ENCODE measurements at regions not wholly inside any gene's neighbourhood (a gene's known extent, or its start where the extent isn't known, plus 50 kb on each side); places are given as distances from the start of the nearest gene placed in this dataset.

DNA sequence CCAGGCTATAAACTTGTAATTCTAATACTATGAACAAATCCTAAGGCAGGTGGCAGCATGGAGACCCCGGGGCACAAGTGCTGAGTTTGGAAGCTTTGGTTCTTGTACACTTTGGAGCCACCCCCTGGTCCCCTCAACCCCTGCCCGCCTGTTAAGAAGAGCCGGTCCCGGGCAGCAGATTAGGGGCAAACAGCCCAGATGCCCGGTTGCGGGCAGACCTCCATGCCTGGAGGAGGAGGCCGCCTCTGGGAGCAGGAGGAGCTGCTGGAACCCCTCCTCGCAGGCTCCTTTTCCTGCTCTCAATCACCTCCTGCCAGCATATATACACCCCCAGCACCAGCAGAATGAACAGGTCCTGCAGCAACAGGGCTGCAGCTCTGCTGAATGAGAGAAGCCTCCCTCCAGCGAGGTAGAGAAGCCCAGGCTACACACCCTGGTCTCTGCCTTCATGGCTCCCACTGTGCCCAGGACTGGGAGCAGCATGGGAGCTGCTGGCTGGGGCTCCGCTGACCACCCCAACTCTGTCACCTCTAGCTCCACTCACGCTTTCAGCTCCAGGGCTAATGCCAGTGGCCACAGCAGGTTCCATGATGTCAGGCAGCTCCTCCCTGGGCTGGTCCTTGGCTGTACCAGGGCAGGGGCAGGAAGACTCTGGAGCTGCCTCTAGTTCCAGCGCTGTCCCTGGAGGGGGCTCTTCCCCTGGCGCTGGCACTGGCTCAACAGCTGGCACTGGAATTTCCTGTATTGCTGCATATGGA, 1713.5 kb upstream of the ACO1 start:
- no peak for DNase-seq

DNA sequence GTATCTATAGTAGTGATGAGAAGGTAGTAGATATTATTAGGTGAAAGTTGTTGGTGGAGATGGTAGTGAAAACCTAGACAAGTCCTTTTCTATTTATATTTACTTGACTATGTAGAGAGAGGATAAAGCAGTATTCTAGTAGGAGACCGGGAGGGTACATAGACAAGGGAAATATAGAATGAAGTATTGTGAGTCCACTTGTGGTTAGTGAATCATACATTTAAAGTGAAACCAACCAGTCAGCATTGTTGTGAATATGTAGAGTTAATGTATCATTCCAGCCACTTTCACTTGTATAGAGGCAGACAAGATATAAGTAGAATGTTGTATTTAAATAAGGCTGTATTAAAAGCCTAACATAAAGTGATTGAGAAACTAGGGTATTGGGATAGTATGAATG, 1711.3 kb upstream of the ACO1 start:
- no peak for DNase-seq

DNA sequence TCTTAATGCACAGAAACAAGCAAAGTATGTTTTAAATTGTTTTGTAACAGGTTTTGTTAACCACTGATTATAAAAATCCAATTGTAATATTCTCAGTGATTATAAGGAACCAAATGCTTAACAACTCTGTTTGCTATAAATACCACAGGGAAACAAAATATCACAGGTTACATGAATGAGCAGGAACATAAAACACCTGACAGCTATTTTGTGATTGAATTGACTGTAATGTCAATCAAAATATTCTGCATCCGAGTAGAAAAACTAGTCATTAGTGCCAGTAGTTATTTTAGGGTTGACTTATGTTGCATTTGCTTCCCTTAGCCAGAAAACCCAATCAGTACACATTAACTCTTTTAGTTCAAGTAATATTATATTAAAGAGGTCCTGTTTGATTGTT, 1707.8 kb upstream of the ACO1 start:
- DNase-seq = no peak

DNA sequence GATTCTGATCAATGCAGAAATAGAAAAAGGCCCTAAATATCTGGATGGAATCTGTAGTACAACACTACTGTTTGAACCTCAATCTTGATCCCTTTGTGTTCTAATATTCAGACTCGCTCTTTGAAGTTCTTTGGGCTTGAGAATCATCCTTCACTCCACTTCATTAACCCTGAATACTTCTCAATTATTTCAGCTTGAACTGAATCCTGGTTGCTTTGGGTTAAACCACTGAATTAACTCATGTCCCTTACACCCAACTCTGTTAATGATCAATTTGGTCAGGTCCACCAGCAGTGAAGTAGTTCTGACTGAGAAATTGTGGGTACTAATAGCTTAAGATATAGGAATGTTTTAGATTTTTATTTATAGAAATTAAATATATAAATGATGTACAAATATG, 1707.2 kb upstream of the ACO1 start:
- DNase-seq = no peak

DNA sequence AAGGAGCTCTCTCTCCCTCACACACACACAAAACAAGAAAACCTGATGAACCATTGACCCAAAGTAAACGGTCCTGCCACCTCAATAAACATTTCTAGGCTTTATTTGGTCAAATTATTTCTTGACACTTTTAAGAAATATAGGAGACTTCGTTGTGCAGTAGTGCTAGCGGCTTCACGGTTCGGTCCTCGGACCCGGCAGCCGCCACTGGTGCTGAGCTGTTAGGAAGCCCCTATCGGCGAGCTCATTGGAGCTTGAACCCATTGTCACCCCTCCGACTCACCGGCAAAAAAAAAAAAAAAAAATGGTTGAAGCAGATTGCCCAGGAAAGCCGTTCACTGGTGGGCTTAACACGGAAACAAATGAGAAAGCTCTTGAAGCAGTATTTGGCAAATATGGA, 1695.6 kb upstream of the ACO1 start:
- no peak for DNase-seq

DNA sequence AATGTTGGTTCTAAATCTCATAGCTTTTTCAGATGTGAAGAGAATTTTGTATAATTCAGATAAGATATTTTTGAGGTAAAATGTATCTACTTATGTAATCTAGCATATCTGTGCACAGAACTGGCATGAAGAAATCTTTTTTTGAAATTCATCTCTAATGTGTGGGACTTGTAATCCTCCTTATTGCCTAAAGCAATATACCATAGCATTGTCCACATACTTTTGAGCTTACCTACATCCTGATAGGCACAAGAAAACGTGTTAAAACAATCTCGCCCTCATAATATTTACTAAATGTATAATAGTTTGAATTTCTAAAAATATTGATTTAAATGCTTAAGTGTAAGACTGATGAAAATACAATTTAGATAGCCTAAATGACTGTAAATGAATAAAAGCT, 1686.5 kb upstream of the ACO1 start:
- no peak for DNase-seq

DNA sequence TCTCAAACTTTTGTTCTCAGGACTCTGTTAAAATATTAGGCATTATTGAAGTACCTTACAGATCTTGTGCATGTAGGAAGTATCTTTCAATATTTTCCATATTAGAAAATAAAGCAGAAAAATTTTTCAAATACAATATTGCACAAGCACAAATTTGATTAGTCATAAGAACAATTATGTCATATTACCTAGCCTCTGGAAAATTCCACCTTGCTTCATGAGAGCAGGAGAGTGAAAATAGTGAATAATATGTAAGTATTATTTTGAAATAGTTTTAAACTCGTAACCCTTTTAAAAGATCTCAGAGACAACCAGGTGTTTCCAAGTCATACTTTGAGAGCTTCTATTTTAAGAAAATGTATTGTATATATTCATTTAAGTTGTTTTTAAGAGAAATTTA, 1672.9 kb upstream of the ACO1 start:
- no peak for DNase-seq

DNA sequence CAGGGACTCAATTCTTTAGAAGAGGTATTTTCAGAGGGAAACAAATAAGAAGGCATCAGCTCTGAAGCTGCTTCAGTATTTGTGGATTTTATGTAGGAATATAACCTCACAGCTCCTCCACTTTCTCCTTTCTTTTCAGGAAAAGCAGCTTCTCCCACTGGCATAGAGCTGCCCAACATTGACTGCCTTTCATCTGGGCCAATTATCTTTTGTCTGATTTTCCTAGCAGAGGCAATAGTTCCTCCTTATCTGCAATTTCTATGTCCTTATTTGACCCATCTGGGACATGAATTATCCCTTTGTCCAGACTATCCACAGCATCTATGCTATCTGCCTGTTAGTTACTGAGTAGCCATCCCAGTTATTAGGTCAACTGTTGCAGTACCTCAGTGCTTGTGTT, 1671.2 kb upstream of the ACO1 start:
- DNase-seq = no peak

DNA sequence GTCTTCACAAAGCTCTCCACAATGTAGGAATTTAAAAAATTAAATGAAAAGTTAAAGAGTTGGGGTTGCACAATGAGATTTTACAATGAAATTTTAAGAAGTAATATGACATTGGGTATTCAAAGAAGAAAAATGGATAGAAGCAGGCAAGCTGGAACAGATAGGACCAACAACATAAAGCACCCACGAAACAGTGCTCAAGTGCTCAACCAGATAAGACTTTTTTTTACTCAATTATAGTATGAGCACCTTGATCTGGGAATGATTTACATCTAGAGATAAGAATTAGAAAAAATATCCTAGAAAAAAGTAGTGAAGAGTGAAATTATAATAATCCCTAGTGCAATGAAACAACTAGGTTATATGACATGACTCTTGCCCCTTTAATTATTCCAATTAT, 1670.1 kb upstream of the ACO1 start:
- no peak for DNase-seq

DNA sequence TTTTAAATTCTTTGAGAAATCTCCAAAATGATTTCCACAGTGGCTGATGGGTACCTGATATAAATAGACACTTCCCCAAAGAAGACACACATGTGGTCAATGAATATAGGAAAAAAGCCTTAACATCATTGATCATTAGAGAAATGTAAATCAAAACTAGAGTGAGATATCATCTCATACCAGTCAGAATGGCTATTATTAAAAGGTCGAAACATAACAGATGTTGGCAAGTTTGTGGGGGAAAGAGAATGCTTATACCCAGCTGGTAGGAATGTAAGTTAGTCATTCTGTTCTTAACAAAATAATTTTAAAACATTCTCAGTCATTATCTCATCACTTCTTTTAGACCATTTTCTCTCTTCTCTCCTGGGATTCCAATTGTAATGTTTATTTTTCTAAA, 1666.0 kb upstream of the ACO1 start:
- DNase-seq = no peak

DNA sequence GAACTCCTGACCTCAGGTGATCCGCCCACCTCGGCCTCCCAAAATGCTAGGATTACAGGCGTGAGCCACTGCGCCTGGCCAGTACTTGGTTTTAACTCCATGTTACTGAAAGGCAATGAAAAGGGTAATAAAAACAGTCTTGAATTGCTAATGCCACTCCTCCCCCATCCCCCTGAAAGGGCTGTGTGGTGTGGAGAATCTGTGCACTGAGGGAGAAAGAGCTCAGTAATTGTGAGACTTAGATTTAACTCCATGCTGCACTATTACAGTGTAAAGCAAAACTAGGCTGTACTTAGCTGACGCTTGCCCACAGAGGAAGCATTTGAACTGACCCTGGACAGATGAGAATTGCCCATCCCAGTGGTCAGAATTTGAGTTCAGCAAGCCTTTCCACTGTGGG, 1662.4 kb upstream of the ACO1 start:
- DNase-seq = no peak

DNA sequence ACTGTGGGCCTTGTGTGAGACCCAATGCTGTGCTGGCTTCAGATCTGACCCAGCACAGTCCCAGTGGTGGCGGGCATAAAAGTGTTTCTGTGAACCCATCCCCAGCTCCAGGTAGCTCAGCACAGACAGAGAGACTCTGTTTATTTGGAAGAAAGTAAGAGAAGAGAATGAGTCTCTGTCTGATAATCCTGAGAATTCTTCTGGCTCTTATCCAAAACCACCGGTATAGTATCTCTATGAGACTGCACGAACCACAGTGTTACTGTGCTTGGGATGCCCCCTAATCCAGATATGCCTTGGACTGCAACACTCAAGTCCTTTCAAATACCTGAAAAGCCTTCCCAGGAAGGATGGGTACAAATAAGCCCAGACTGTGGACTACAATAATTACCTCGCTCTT, 1660.8 kb upstream of the ACO1 start:
- no peak for DNase-seq

DNA sequence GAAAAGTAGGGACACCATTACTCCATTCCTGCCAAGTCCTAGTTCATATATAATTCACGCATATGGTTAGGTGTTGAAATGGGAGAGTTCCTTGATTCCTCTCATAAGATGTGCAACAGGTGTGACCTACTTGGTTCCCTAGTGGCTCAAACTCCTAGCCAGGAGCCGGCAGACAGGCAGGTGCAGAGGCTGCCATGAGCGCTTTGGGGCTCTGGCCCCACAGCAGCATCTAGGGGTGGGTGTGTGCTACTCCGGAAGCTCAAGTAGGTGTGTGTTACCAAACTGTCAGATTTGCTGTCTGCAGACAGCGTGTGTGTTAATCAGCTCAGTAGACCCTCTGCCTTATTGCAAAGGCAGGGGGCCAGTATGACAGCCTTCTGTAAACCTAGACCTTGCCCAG, 1652.4 kb upstream of the ACO1 start:
- no peak for DNase-seq

DNA sequence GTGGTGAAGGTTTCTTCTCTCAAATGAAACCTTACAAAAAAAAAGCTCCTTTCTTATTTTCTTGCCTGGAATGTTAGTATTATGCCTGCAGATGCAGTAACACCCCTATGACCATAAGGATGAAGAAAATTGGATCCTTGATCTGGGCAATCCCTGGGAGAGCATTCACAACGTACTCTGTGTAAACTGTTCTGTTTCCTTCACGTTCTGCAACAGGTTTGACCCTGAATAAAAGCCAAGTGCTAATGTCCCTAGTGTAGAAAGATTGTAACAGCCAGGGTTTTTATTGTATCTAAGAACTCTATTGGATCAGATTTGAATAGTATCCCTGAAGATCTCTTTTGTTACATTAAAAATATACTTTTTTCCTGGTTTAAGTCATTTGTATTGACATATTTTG, 1639.6 kb upstream of the ACO1 start:
- no peak for DNase-seq

DNA sequence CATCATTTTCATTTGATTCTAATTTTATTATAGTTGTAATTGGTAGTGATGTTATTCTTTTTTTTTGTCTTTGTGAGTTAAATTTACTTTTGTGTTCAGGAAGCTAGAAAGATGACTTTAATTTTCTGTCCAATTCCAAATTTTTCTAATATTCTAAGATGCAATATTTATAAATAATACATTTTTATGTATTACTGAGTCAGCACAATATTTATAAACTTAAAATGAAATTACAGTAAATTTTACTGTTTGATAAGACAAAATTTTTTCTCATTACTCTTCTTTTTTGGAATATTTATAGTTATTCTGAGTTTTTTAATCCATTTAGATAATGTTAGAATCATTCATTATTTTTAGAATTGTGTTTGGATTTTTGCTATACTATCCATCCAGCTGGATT, 1637.9 kb upstream of the ACO1 start:
- no peak for DNase-seq

DNA sequence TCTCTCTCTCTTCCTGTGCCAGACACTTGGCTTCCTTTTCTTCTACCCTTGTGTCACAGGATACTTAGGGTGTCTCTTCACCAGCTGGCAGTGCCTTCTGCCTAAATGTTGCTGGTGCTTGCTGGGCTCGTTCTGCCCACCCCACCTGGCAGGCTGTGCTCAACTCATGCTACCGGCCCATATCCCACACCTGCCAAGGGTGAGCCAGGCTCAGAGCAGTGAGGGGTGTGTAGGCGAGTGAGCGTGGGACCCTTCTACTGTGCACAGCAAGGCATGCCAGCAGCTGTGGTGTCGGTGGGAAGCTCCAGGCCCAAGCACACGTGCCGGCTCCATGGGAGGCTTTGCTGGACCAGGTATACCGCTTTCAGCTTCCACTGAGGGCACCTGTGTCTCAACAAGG, 1626.7 kb upstream of the ACO1 start:
- DNase-seq = no peak

DNA sequence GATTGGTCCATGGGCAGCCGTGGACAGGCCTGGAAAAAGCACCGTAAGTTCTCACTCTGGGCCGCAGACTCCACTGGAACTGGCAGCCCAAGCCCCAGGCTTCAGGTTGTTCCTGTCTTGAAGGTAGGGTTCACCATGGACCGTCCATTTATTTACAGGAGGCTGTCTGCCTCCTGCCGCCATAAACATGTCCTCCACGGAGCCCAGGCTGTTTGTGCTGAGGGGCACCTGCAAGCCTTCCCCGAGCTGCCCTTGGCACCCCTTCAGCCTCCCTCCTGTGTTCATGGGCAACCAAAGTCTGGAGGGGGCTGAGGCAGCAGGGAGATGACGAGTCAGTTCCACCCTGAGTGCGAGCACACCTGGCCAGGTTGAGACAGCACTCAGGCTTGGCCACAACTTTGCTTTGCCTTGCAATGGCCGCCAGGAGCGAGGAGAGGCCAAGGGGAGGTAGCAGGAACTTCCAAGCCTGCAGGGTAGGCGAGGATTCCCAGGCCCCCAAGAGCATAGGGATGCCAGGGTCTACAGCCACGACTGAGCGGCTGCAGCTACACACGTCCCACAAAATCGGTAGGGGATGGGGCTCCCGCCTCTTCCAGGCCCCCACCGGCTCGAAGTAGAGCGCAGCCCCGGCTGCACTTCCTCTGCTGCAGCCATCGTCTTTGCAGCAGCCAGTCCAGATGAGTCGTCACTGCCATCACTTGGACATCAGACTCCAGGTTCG, 1625.6 kb upstream of the ACO1 start:
- no peak for DNase-seq

DNA sequence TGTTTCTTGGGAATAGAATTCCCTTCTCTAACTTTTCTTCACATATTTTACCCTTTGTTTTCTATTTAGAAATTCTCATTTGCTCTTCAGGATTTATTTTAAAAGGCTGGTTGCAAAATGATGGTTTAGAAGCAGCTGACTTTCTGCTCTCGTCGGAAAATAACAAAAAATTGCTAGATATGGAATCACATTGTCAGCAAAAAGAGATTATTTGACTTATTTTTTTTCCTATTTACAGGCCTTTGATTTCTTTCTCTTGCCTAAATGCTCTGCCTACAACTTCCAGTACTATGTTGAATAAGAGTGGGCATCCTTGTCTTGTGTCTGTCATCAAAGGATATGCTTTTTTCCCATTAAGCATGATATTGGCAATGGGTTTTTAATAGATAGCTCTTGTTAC, 1619.1 kb upstream of the ACO1 start:
- no peak for DNase-seq

DNA sequence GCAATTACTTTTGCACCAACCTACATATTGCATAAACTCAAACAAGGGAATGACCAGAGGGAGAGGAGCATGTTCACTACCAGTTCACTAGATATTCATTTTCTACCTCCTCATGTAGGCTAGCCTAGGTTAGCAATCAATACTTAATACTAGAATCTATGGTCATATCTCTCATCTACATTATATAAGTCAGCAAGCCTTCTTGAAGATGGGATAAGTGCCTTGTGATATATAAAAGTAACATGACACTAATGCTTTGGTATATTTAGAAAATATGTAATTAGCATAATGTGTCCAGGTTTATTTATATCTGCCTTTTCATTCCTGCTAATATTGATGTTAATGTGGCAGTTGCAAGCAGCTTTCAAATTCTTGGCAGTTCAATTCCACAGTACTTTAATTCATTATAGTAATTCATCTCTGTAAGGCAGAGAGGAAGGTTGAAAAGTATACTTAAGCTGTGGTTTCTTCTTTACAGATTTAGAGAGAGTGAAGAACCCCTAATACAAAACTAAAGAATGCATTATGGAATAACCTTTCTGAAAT, 1613.2 kb upstream of the ACO1 start:
- no peak for DNase-seq

DNA sequence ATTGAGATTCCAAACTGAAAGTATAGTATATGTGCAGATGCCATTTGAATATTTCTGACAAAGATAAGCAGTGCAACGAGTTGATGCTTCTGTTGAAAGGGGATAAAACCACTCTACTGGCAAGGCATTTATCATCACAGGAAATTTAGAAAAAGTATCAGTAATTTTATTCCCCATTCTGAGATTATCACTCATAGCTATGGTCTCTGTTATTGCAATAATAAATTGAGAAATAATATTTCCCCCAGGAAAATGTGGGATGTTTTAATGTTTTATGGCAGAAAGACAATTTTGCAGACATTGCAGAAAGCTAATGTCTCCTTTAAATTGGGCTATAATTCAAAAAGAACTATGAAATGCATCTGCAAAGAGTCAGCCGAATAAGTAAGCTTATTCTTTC, 1612.7 kb upstream of the ACO1 start:
- no peak for DNase-seq

DNA sequence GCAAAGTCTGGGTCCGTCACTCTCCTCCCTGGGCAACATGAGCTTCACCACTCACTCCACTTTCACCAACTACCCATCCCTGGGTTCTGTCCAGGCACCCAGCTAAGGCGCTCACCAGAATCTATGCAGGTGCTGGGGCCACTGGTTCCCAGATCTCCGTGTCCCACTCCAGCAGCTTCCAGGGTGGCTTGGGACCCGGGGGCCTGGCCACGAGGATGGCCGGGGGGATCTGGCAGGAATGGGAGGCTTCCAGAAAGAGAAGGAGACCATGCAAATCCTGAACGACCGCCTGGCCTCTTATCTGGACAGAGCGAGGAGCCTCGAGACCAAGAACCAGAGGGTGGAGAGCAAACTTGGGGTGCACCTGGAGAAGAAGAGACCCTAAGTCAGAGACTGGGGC, 1611.0 kb upstream of the ACO1 start:
- DNase-seq = no peak

DNA sequence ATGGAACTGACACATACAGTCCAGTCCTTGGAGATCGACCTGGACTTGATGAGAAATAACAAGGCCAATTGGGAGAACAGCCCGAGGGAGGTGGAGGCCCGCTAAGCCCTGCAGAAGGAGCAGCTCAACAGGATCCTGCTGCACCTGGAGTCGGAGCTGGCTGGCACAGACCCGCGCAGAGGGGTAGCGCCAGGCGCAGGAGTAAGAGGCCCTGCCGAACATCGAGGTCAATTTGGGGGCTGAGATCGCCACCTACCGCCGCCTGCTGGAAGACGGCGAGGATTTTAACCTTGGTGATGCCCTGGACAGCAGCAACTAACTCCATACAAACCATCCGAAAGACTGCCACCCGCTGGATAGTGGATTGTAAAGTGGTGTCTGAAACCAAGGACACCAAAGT, 1610.1 kb upstream of the ACO1 start:
- DNase-seq = no peak

DNA sequence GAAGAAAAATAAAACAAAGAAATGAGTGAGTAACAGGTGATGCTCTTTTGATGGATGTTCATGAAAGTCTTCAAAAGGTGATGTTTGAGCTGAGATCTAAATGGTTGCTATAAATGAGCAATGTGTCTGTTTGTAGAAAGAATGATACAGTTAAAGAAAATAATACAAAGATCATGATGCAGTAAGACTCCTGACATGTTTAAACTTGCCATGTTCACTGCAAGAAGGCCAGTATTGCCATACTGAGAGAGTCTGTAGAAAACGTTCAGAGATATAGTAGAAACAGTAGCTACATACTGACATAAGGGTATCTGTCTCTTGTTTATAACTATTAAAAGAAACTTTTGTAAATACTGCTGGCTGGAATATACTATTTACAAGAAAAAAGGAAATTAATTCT, 1609.2 kb upstream of the ACO1 start:
- no peak for DNase-seq

DNA sequence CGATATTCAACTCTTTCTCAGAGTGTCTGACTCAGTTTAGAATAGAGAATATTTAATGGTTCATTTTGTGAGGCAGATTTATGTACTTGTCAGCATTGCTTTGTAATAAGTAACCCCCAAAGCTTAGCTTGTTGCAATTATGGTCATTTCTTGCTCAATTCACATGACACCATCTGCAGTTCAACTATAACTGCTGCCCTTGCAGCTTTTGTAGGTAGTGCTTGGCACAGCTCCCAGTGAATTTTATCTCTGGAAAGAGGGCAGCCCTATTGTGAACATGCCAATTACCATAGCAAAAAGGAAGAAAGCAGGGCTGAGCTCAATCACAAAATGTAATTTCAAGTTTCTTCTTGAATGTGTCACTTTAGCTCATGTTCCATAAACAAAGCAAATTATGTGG, 1587.7 kb upstream of the ACO1 start:
- no peak for DNase-seq

All from NCI-H774 (cell line).